NCI-H2081 (cell line): ENCODE measurements at regions not wholly inside any gene's neighbourhood (a gene's known extent, or its start where the extent isn't known, plus 50 kb on each side); places are given as distances from the start of the nearest gene placed in this dataset.

ENCODE experiments used
- DNase-seq, 2 experiments: peaks; one replicate each; lab custom pipeline; 2025; lab: John Stamatoyannopoulos, UW

DNA sequence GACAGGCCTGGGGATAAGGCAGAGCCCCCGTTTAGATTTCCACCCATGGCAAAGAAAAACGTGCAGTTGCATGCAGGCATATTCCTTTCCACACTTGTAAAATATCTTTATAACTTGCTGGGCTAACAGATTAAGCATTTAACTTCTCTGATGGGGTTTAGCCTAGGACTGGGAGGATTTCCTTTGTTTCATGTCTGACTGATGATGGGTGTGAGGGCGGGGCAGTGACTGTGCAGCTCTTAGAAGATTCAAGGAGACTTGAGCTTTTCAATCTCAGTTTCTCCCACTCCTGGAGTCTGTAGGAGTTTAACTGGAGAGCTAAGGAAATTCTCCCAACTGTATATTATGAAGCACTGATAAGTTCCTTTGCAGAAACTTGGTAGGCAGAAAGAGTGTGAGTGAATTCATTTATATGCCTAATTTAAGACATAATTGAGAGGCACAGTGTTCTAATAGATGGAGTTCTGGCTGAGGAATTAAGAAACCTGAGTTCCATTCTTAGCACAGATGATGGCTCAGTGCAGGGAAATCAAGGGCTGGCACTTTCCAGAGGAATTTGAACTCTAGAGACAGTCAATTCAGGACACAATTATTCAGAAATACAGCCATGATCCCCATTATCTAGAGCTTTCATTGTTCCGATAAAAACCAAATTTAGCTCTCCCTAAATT lies 214.6 kb upstream of the CNR1 start:
- DNase-seq, result no peak

DNA sequence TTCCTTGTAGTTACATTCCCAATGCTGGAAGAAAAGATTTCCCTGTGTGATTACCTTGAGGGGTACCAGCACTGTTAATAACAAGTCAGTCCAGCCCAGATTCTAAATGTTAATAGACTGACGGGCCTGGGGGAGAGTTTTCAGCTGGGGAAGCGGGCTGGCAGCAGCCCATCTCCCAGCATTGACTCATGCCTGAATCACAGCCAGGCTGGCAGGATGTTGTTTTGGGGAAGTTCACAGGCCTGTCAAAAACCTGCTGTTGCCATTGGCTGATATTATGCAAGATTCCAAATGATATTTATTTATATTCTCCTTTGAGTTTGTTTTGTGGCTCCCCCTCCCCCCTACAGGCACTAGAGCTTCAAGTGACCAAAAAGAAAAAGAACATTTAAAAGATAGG lies 213.9 kb upstream of the CNR1 start:
- no peak for DNase-seq

GRCh38 chr6:88378639-88379038 lies 212.5 kb upstream of the CNR1 start:
- DNase-seq, result no peak

GRCh38 chr6:88377976-88378568 lies 211.9 kb upstream of the CNR1 start:
- DNase-seq, result peak in 1 of 2 experiments; percentile 4

- DNase-seq, result no peak
Observed at GRCh38 chr6:88376768-88377387, 210.7 kb upstream of the CNR1 start.

GRCh38 chr6:88376197-88376596 lies 210.1 kb upstream of the CNR1 start:
- DNase-seq, result no peak

- DNase-seq, result peak; percentile 71 to 86
Observed at GRCh38 chr6:88374553-88374952, 208.4 kb upstream of the CNR1 start.

GRCh38 chr6:88371480-88371879 lies 205.3 kb upstream of the CNR1 start:
- no peak for DNase-seq

DNA sequence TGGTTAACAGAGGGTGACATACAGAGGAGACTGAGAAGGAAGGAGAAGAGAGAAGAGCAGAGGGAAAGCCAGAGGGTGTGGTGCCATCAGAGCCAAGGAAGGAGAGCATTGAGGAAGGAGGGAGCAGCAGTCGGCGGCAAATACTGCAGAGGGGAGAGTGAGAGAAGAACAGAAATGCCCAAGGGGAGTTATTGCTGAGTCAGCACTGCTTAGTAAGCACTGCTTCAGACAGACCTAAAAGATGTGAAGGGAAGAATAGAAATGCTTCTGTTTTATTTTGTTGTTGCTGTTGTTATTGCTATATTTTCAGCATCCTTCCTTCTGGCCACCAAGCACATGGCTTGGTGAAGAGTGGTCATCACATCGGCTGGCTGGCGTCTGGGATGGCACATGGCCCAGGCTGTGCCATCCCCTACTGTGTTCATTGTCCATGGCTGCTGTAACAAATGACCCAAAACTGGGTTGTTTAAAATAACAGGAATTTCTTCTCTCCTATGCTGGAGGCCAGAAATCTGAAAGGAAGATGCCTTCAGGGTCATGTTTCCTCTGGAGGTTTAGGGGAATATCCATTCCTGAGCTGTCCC lies 204.1 kb upstream of the CNR1 start:
- no peak for DNase-seq

DNA sequence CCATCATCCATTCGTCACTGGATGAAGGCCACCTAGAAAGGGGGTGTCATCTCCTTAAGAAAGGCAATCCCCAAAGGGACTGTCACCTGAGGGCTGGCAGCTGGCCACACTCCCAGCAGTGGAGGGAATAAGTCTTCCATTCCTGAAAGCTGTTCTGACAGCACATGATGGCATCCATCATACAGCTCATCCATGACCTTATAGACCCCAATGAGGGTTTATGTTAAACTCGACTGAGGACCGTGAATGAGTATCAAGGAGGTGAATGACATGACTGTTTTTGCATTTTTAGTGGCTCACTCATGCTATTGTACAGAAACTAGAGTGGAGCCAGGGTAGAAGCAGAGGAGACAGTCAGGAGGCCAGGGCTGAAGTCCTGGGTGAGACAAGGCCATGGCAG lies 203.1 kb upstream of the CNR1 start:
- no peak for DNase-seq

- no peak for DNase-seq
Observed at GRCh38 chr6:88368071-88368787, 202.1 kb upstream of the CNR1 start.

- no peak for DNase-seq
Observed at GRCh38 chr6:88367248-88367647, 201.1 kb upstream of the CNR1 start.

DNA sequence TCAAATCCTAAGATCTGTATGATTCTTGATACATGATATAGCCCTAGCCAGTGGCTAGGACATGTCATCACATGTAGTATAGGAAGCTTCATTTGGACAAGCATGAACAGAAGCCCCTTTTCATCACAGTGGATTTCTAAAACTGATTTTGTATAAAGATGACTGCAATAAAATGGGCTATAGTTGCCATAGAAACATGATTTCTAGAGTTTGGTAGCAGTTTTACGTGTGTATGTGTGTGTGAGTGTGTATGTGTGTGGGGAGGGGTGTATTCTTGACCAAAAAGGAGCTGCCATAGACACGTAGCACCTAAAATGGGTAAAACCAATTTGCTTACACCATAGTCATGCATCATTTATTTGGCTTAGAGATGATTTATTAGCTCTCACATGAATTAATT lies 200.5 kb upstream of the CNR1 start:
- DNase-seq, result no peak

DNA sequence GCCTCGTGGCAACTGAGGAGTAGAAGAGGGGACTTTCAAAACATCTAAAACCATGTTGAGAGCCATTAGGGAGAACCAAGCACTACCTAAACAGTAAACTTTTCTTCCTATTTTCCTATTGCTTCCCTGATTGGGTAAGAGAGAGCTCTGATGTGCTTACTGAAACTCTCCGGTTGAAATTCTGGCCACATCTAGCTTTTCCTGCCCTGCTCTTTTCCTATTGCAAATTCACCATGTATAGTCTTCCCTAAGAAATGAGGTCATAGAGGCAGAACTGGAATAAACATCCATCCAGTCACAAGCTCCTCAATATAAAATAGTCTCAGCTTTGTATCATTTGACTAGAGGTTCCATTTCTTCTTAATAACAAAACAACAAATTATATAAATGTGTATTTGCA lies 199.5 kb upstream of the CNR1 start:
- no peak for DNase-seq

GRCh38 chr6:88365230-88365629 lies 199.1 kb upstream of the CNR1 start:
- DNase-seq, result no peak

DNA sequence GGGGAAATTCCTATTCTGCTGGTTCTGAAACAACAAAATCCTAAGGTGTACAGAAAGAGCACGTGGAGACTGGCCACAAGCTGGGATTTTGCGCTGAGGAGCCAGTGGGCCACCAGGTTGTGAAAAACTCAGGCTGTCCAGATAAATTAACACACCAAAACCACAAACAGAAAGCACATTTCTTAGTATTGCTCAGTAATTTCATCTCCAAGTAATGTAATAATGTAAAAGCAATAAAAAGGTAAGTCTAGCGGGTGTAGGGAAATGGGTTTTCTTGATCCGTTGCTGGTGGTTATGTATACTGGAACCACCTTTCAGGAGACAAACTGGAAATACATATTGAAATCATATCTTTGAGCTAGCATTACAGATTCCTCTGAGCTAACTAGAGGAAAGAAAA lies 195.6 kb upstream of the CNR1 start:
- no peak for DNase-seq

GRCh38 chr6:88361298-88361697 lies 195.2 kb upstream of the CNR1 start:
- no peak for DNase-seq

- DNase-seq, result no peak
Observed at GRCh38 chr6:88360203-88360797, 194.2 kb upstream of the CNR1 start.

GRCh38 chr6:88359530-88360202 lies 193.5 kb upstream of the CNR1 start:
- DNase-seq, result no peak

DNA sequence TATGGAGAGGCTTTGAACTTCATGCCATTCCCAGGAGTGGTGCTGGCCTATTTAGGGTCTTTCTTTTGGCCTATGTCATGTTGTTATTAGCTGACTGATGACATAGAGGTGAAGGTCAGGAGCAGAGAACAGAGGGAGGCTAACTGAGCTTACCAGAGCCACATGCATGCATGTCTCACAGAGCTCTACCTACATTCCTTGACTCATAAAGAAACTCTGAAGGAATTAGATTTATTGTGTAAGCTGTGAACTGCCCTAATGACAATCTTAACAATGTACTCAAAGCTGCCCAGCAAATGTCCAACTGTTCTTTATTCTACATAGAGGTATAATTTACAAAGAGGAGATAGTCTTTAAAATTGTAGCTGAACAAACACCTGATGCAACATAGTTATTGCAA lies 192.7 kb upstream of the CNR1 start:
- DNase-seq, result no peak

- no peak for DNase-seq
Observed at GRCh38 chr6:88349511-88349910, 183.4 kb upstream of the CNR1 start.

DNA sequence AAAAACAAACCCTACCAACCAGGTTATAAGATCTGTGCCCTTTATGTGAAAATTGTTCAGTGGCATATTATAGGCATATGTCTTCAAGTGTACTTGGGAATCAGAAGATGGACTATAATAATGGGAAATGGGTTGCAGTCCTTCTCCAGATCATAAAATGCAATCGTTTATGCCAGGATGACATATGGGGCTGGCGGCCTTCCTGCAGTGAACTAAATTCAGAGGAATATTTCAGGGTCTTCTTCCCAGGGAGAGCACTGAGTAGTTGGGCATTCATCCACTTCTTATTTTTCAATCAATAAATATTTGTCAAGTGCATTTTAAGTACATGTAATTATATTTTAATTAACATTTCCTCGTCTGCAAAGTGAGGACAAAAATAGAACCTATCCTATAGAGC lies 176.2 kb upstream of the CNR1 start:
- DNase-seq, result no peak
